ENCODE measurements at regions not wholly inside any gene's neighbourhood (a gene's known extent, or its start where the extent isn't known, plus 50 kb on each side); places are given as distances from the start of the nearest gene placed in this dataset.

GRCh38 chr9:95809686-95810085 lies 65.8 kb upstream of the ERCC6L2 start:
- H3K9me3 ChIP-seq = no peaks in the 10 kb centered on the region
- DNase-seq = no peak
- H3K4me3 ChIP-seq = no peak overlapping the region
- H3K27me3 ChIP-seq = no peaks in the 10 kb centered on the region
- H3K27ac ChIP-seq = peak overlapping the region; percentile 33 to 58
- H3K36me3 ChIP-seq = peaks cover 0 to 4% (median 4%) of the 10 kb centered on the region in 3 donors
- intact Hi-C loops (cut with DNase I; ENCODE audit: low total_unique reads) = no loop called here
- peaks cover 0 to 51% (median 21%) of the 10 kb centered on the region in 4 donors for H3K4me1 ChIP-seq
- TF ChIP-seq, protein P1, sequence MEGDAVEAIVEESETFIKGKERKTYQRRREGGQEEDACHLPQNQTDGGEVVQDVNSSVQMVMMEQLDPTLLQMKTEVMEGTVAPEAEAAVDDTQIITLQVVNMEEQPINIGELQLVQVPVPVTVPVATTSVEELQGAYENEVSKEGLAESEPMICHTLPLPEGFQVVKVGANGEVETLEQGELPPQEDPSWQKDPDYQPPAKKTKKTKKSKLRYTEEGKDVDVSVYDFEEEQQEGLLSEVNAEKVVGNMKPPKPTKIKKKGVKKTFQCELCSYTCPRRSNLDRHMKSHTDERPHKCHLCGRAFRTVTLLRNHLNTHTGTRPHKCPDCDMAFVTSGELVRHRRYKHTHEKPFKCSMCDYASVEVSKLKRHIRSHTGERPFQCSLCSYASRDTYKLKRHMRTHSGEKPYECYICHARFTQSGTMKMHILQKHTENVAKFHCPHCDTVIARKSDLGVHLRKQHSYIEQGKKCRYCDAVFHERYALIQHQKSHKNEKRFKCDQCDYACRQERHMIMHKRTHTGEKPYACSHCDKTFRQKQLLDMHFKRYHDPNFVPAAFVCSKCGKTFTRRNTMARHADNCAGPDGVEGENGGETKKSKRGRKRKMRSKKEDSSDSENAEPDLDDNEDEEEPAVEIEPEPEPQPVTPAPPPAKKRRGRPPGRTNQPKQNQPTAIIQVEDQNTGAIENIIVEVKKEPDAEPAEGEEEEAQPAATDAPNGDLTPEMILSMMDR (IDR thresholded peaks at IDR 0.05) = no peak

DNA sequence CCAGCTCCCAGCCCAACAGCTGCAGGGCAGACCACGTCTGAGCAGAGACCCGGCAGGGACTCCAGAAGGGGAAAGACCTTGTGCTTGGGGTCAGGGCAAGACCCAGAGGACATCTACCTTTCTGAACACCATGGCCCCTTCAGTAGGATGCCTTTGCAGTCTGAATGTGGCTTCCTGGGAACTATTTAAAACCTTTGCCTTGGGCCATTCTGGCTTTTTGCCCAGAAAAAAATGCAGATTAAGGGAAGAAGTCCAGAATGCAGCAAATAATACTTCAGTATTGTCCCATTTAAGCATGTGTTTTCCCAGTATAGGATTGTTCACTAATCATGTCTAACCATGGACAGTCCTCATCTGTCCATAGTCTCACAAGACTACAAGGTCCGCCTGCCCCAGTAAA lies 67.5 kb upstream of the ERCC6L2 start:
- no peak for DNase-seq
- Histone ChIP-seq H3K27me3 (no peaks in the 10 kb centered on the region), H3K9me3 (no peaks in the 10 kb centered on the region), H3K4me3 (no peak overlapping the region), H3K27ac (peak overlapping the region; percentile 58 to 62), H3K4me1 (peaks cover 0 to 51% (median 21%) of the 10 kb centered on the region in 4 donors), H3K36me3 (no peaks in the 10 kb centered on the region)
- intact Hi-C loops (cut with DNase I; ENCODE audit: low total_unique reads) = no loop called here
- TF ChIP-seq, protein P1 (IDR thresholded peaks at IDR 0.05) = no peak

DNA sequence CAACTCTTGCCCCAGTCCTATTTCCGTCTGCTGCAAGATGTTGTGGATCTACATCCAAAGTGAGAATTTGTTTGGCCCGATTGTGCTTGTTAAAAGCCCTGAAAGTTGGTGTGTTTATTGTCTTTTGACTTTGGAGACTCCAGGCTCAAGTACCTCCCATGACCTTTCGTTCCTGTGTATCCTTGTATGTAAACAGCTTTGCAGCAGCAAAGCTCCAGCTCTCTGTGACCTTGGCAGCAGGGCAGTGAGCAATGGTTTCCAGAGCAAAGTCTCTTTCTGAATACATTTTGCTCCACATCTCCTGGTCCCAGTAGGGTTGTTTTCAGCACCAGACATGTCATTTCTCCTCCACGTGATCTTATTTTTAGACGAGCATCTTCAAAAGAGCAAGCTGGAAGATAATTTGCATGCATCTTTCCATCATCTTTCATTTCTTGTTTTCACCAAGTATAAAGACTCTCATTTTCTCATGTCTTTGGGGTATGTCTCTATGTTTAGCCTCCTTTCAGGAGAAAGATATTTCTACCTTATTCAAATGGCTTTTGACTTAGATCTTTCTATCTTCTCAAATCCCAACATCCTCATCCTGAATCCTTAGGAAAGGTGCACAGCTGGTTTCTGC lies 68.1 kb upstream of the ERCC6L2 start:
- TF ChIP-seq, protein P1 (IDR thresholded peaks at IDR 0.05) = no peak
- Histone ChIP-seq H3K9me3 (no peaks in the 10 kb centered on the region), H3K36me3 (no peaks in the 10 kb centered on the region), H3K27ac (peak overlapping the region; percentile 58 to 62), H3K4me1 (peaks cover 0 to 51% (median 21%) of the 10 kb centered on the region in 4 donors), H3K4me3 (no peak overlapping the region), H3K27me3 (no peaks in the 10 kb centered on the region)
- DNase-seq = peak; percentile 34 to 73
- intact Hi-C loops (cut with DNase I; ENCODE audit: low total_unique reads) = no loop called here

DNA sequence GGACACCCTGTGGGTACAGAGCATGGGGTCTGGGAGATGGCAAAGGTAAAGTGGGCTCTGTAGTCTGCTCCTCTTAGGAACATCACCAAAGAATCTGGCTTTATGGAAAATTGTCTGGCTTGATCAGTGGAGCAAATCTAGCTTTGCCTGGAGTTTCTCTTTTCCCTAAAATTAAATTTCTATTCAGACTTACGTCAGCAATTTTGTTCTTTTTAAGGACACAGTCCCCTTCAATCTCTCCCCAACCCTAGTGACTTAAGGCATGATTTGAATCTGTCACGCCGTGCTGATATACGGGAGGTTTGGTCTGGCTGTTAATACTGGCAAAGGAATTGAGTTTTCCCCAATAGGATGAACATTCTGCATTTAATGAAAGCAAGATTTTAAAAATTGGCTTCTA lies 72.3 kb upstream of the ERCC6L2 start:
- Histone ChIP-seq H3K36me3 (no peaks in the 10 kb centered on the region), H3K4me1 (peaks cover 0 to 28% (median 17%) of the 10 kb centered on the region in 4 donors), H3K9me3 (no peaks in the 10 kb centered on the region), H3K4me3 (no peak overlapping the region), H3K27ac (no peak overlapping the region), H3K27me3 (no peaks in the 10 kb centered on the region)
- TF ChIP-seq, protein P1 (IDR thresholded peaks at IDR 0.05) = no peak
- intact Hi-C loops (cut with DNase I; ENCODE audit: low total_unique reads) = no loop called here
- no peak for DNase-seq

- H3K4me3 ChIP-seq = no peak overlapping the region
- TF ChIP-seq, protein P1 (IDR thresholded peaks at IDR 0.05) = no peak
- no peaks in the 10 kb centered on the region for H3K36me3 ChIP-seq
- H3K27me3 ChIP-seq = no peaks in the 10 kb centered on the region
- H3K9me3 ChIP-seq = no peaks in the 10 kb centered on the region
- intact Hi-C loops (cut with DNase I; ENCODE audit: low total_unique reads) = no loop called here
- H3K4me1 ChIP-seq = peaks cover 0 to 14% (median 6%) of the 10 kb centered on the region in 4 donors
- DNase-seq = no peak
- no peak overlapping the region for H3K27ac ChIP-seq
Observed at GRCh38 chr9:95801797-95802196, 73.7 kb upstream of the ERCC6L2 start.

Data from tibial artery (tissue), 4 donors.